Aorta (tissue), 5 donors: ENCODE measurements at regions not wholly inside any gene's neighbourhood (a gene's known extent, or its start where the extent isn't known, plus 50 kb on each side); places are given as distances from the start of the nearest gene placed in this dataset.

Source experiments
- ATAC-seq: fragments of 200-7000 bp; cut with Tn5 transposase; one replicate; pipeline ENCODE4 v1.9.1; 2022; ENCODE audit warnings: moderate library complexity; ENCODE audit not compliant: low FRiP score
- DNase-seq, 2 donors: peaks; one replicate each; pipeline ENCODE4 v3.0.0-alpha.2; 2020
- H3K27ac ChIP-seq, 2 donors: one replicate each; pipeline ENCODE4 v1.5.1; 2013; ENCODE audit warnings: low read length in 2 of 2, mild to moderate bottlenecking in 2 of 2, moderate library complexity in 2 of 2, control low read depth in 1 of 2, inconsistent platforms in 1 of 2, low read depth in 1 of 2
- H3K27me3 ChIP-seq, 2 donors: one replicate each; pipeline ENCODE4 v1.6.1; 2013; ENCODE audit warnings: control low read depth in 1 of 2, low read length in 1 of 2, mild to moderate bottlenecking in 1 of 2, moderate library complexity in 1 of 2; ENCODE audit not compliant: insufficient read depth in 2 of 2, control insufficient read depth in 1 of 2
- H3K36me3 ChIP-seq, 2 donors: one replicate each; pipeline ENCODE4 v1.6.1; 2013; ENCODE audit warnings: control low read depth in 1 of 2, low read length in 1 of 2, mild to moderate bottlenecking in 1 of 2; ENCODE audit not compliant: insufficient read depth in 2 of 2, control insufficient read depth in 1 of 2
- H3K4me1 ChIP-seq, 2 donors: one replicate each; pipeline ENCODE4 v1.6.1; 2013; ENCODE audit warnings: low read length in 2 of 2, control low read depth in 1 of 2, mild to moderate bottlenecking in 1 of 2, moderate library complexity in 1 of 2; ENCODE audit not compliant: insufficient read depth in 2 of 2, control insufficient read depth in 1 of 2
- H3K4me3 ChIP-seq, 2 donors: one replicate each; pipeline ENCODE4 v1.5.1; 2013; ENCODE audit warnings: low read length in 2 of 2, control low read depth in 1 of 2, mild to moderate bottlenecking in 1 of 2
- H3K9me3 ChIP-seq: one replicate; pipeline ENCODE4 v1.6.1; 2013; ENCODE audit warnings: mild to moderate bottlenecking, low read length; ENCODE audit not compliant: control insufficient read depth
- WGBS, 2 donors: extraction: QIAGEN DNeasy Blood & Tissue Kit; methylation state at CpG; one replicate each; pipeline ENCODE4 v1.1.7; 2013; 5-methylcytosine and 5-hydroxymethylcytosine counted together
- intact Hi-C, 2 donors: fragments of 100-400 bp; cut with DNase I; formaldehyde crosslinking; loops; one replicate each; pipeline versions ENCODE4 v1.14.2 to v1.15.0; 2022
- donor health status: healthy with polysubstance abuse.
- donor health status: Bipolar disorder and iron deficiency.
- donor health status: DM: no; HTN: no; CAD: no.
- donor health status: DM: no; HTN: no; CAD: no.
- donor health status: DM: yes; HTN: yes; CAD: no.

GRCh38 chr13:109644956-109645355, 141.4 kb downstream of the IRS2 start:
- Histone ChIP-seq H3K4me3 (no peak overlapping the region), H3K4me1 (no peaks in the 10 kb centered on the region), H3K27ac (no peak overlapping the region), H3K27me3 (no peaks in the 10 kb centered on the region), H3K9me3 (peaks cover 11% of the 10 kb centered on the region), H3K36me3 (no peaks in the 10 kb centered on the region)
- no peak for DNase-seq
- intact Hi-C loops = no loop called here
- WGBS, 2 donors = 95 to 97% methylated on average over 4 of the region's 4 CpGs
- ATAC-seq = no peak

- intact Hi-C loops = no loop called here
- Histone ChIP-seq H3K9me3 (peaks cover 11% of the 10 kb centered on the region), H3K4me1 (no peaks in the 10 kb centered on the region), H3K27me3 (no peaks in the 10 kb centered on the region), H3K27ac (no peak overlapping the region), H3K4me3 (no peak overlapping the region), H3K36me3 (no peaks in the 10 kb centered on the region)
- ATAC-seq = no peak
- no peak for DNase-seq
- WGBS, 2 donors = 72 to 74% methylated on average over 4 of the region's 4 CpGs
Measured at GRCh38 chr13:109644069-109644750, 142.2 kb downstream of the IRS2 start.

DNA sequence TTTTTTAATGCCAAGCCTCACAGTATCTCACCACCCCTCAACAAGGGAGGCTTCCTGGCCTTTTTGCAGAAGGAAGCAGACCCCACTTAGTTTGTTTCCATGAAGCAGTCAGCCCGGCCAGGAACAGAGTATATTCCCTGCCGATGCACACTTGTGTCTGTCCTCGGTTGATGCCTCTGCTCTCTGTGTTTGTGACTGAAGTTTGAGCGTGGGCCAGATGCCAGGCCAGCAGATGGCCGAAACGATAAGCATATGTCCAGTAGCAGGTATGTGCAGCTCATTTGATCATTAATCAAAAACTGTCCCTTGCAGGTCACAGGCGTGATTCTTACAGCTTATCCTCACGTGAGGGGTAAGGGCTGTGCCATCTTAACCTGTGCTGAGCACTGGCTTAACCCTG, 144.0 kb downstream of the IRS2 start:
- 86 to 87% methylated on average over 8 of the region's 8 CpGs for WGBS, 2 donors
- Histone ChIP-seq H3K36me3 (no peaks in the 10 kb centered on the region), H3K9me3 (peaks cover 11% of the 10 kb centered on the region), H3K27me3 (no peaks in the 10 kb centered on the region), H3K27ac (no peak overlapping the region), H3K4me3 (no peak overlapping the region), H3K4me1 (no peaks in the 10 kb centered on the region)
- DNase-seq = no peak
- no peak for ATAC-seq
- intact Hi-C loops = no loop called here

GRCh38 chr13:109636736-109637135, 149.6 kb downstream of the IRS2 start:
- WGBS, 2 donors = 87 to 88% methylated on average over 3 of the region's 3 CpGs
- no peak overlapping the region for H3K27ac ChIP-seq
- intact Hi-C loops = no loop called here
- no peak overlapping the region for H3K4me3 ChIP-seq
- peaks cover 12% of the 10 kb centered on the region for H3K9me3 ChIP-seq
- DNase-seq (no peak), ATAC-seq (no peak)
- no peaks in the 10 kb centered on the region for H3K27me3 ChIP-seq
- no peaks in the 10 kb centered on the region for H3K4me1 ChIP-seq
- H3K36me3 ChIP-seq = no peaks in the 10 kb centered on the region

DNA sequence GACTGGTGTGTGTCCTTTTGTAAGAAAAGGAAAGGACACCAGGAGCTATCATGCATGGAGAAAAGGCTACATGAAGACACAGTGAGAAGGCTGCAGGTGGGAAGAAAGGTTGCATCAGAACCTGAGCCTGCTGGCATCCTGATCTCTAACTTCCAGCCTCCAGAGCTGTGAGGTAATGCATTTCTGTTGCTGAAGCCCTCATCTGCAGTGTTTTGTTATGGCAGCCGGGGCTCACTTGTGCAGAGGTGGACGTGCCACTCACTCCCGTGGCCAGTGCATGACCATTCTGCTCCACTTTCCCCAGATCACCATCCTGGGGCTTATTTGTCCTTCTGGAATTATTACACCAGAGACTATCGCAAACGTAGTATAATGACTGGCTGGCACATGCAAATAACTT, 155.3 kb downstream of the IRS2 start:
- Histone ChIP-seq H3K27ac (no peak overlapping the region), H3K9me3 (peaks cover 4% of the 10 kb centered on the region), H3K36me3 (no peaks in the 10 kb centered on the region), H3K4me3 (no peak overlapping the region), H3K4me1 (peaks cover 0 to 3% of the 10 kb centered on the region in 2 donors), H3K27me3 (no peaks in the 10 kb centered on the region)
- intact Hi-C loops = no loop called here
- no peak for ATAC-seq
- DNase-seq = no peak
- 74 to 84% methylated on average over 5 of the region's 5 CpGs for WGBS, 2 donors

GRCh38 chr13:109630271-109630670, 156.1 kb downstream of the IRS2 start:
- Histone ChIP-seq H3K27me3 (no peaks in the 10 kb centered on the region), H3K4me3 (no peak overlapping the region), H3K4me1 (peaks cover 0 to 3% of the 10 kb centered on the region in 2 donors), H3K27ac (no peak overlapping the region), H3K9me3 (peaks cover 4% of the 10 kb centered on the region), H3K36me3 (no peaks in the 10 kb centered on the region)
- 56 to 66% methylated on average over 6 of the region's 6 CpGs for WGBS, 2 donors
- DNase-seq (no peak), ATAC-seq (no peak)
- intact Hi-C loops = no loop called here

- DNase-seq (no peak), ATAC-seq (no peak)
- no peaks in the 10 kb centered on the region for H3K27me3 ChIP-seq
- no peak overlapping the region for H3K4me3 ChIP-seq
- peaks cover 2% of the 10 kb centered on the region for H3K9me3 ChIP-seq
- intact Hi-C loops = loop anchor here in 1 of 2 donors (10.0 kb wide), 1 partner anchor 175 kb away; no protein-coding TSS in a partner anchor
- 87 to 93% methylated on average over 3 of the region's 3 CpGs for WGBS, 2 donors
- H3K36me3 ChIP-seq = no peaks in the 10 kb centered on the region
- no peak overlapping the region for H3K27ac ChIP-seq
- peaks cover 0 to 3% of the 10 kb centered on the region in 2 donors for H3K4me1 ChIP-seq
Measured at GRCh38 chr13:109629737-109630136, 156.6 kb downstream of the IRS2 start.

GRCh38 chr13:109628251-109628699, 158.1 kb downstream of the IRS2 start:
- Histone ChIP-seq H3K27me3 (no peaks in the 10 kb centered on the region), H3K4me1 (peaks cover 0 to 3% of the 10 kb centered on the region in 2 donors), H3K36me3 (no peaks in the 10 kb centered on the region), H3K9me3 (no peaks in the 10 kb centered on the region), H3K4me3 (no peak overlapping the region), H3K27ac (no peak overlapping the region)
- intact Hi-C loops = loop anchor here in 1 of 2 donors (10.0 kb wide), 1 partner anchor 173 kb away; no protein-coding TSS in a partner anchor
- DNase-seq (no peak), ATAC-seq (no peak)
- 15 to 31% methylated on average over 2 of the region's 2 CpGs for WGBS, 2 donors

DNA sequence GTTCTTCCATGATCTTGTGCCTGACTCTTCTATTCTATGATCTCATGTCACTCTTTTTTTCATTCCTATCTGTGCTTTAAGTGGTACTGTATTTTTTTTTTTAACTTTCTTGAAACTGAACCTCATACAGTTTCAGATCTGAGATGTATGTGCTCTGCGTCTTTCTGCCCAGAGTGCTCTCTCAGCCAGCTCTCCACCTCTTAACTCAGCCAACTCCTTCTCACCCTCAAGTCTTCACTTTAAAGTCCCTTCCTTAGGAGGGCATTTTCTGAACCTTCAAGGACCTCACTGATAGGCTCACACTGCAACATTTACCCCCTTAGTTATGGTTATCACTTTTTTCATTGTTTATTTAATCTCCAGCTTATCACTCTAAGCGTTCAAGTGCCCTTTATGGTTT, 158.7 kb downstream of the IRS2 start:
- intact Hi-C loops = loop anchor here in 1 of 2 donors (10.0 kb wide), 1 partner anchor 173 kb away; no protein-coding TSS in a partner anchor
- 46 to 50% methylated on average over 2 of the region's 2 CpGs for WGBS, 2 donors
- no peaks in the 10 kb centered on the region for H3K9me3 ChIP-seq
- DNase-seq = no peak
- no peaks in the 10 kb centered on the region for H3K36me3 ChIP-seq
- no peak overlapping the region for H3K27ac ChIP-seq
- peaks cover 0 to 3% of the 10 kb centered on the region in 2 donors for H3K4me1 ChIP-seq
- ATAC-seq = no peak
- no peak overlapping the region for H3K4me3 ChIP-seq
- H3K27me3 ChIP-seq = no peaks in the 10 kb centered on the region
